GM23338 (cell line): ENCODE measurements at regions not wholly inside any gene's neighbourhood (a gene's known extent, or its start where the extent isn't known, plus 50 kb on each side); places are given as distances from the start of the nearest gene placed in this dataset.

Experiments used
- ATAC-seq: fragments of 200-7000 bp; cut with Tn5 transposase; 3 replicates; pipeline ENCODE4 v1.9.1; 2020
- DNase-seq: peaks from one replicate; pipeline ENCODE4 v3.0.0-alpha.2; 2015; ENCODE audit warnings: low spot score
- H2AFZ ChIP-seq: fragments of 200-600 bp; sonication (generic); 2 replicates; pipeline ENCODE4 v1.8.0; 2016; ENCODE audit warnings: antibody characterized with exemption, mild to moderate bottlenecking, moderate library complexity
- H3F3A ChIP-seq: fragments of 200-600 bp; sonication (generic); replicated peaks from 2 replicates; pipeline ENCODE4 v1.8.0; 2017; ENCODE audit warnings: antibody characterized with exemption, mixed run types, low read depth
- H3K27ac ChIP-seq: fragments of 200-600 bp; sonication (generic); 2 replicates; pipeline ENCODE4 v1.6.1; 2016; ENCODE audit warnings: low read depth
- H3K27me3 ChIP-seq: fragments of 200-600 bp; sonication (generic); 2 replicates; pipeline ENCODE4 v1.8.0; 2016; ENCODE audit warnings: mild to moderate bottlenecking, mixed run types, moderate library complexity; ENCODE audit not compliant: insufficient read depth
- H3K36me3 ChIP-seq: fragments of 200-600 bp; sonication (generic); 2 replicates; pipeline ENCODE4 v1.8.0; 2016; ENCODE audit warnings: mild to moderate bottlenecking; ENCODE audit not compliant: insufficient read depth
- H3K4me1 ChIP-seq: fragments of 200-600 bp; sonication (generic); 2 replicates; pipeline ENCODE4 v1.8.0; 2016; ENCODE audit warnings: mild to moderate bottlenecking, moderate library complexity; ENCODE audit not compliant: insufficient read depth
- H3K4me2 ChIP-seq: fragments of 200-600 bp; sonication (generic); 2 replicates; pipeline ENCODE4 v1.7.1; 2017; ENCODE audit warnings: mixed run types
- H3K4me3 ChIP-seq: fragments of 200-600 bp; sonication (generic); 2 replicates; pipeline ENCODE4 v1.6.1; 2016; ENCODE audit warnings: mixed run types
- H3K79me2 ChIP-seq: fragments of 200-600 bp; sonication (generic); replicated peaks from 2 replicates; pipeline ENCODE4 v1.8.0; 2017; ENCODE audit warnings: mild to moderate bottlenecking; ENCODE audit not compliant: insufficient read depth
- H3K9me2 ChIP-seq: fragments of 200-600 bp; sonication (generic); 2 replicates; pipeline ENCODE4 v1.8.0; 2017; ENCODE audit not compliant: insufficient read depth
- H4K20me1 ChIP-seq: fragments of 200-600 bp; sonication (generic); replicated peaks from 2 replicates; pipeline ENCODE4 v1.8.0; 2017; ENCODE audit warnings: mild to moderate bottlenecking; ENCODE audit not compliant: insufficient read depth
- H3K27ac Mint-ChIP-seq: 2 replicates; pipeline ENCODE4 v1.8.0; 2020; ENCODE audit warnings: inconsistent platforms, mild to moderate bottlenecking, moderate library complexity, mixed read lengths
- H3K27me3 Mint-ChIP-seq: 3 replicates; pipeline ENCODE4 v1.8.0; 2022; ENCODE audit warnings: low read depth, mild to moderate bottlenecking, moderate library complexity, mixed read lengths, inconsistent platforms; ENCODE audit not compliant: insufficient read depth, poor library complexity
- H3K36me3 Mint-ChIP-seq: 3 replicates; pipeline ENCODE4 v1.8.0; 2021; ENCODE audit warnings: low read depth, mild to moderate bottlenecking, inconsistent platforms, moderate library complexity, mixed read lengths
- H3K4me1 Mint-ChIP-seq: 3 replicates; pipeline ENCODE4 v1.8.0; 2020; ENCODE audit warnings: mild to moderate bottlenecking, inconsistent platforms, mixed read lengths
- H3K4me3 Mint-ChIP-seq: 3 replicates; pipeline ENCODE4 v1.8.0; 2021; ENCODE audit warnings: moderate library complexity, mild to moderate bottlenecking, inconsistent platforms, mixed read lengths
- H3K9me3 Mint-ChIP-seq: 3 replicates; pipeline ENCODE4 v1.8.0; 2020; ENCODE audit warnings: moderate library complexity, mild to moderate bottlenecking, inconsistent platforms, mixed read lengths
- CREB1 ChIP-seq: fragments of 250-450 bp; sonication (Bioruptor Pico); IDR thresholded peaks from 2 replicates; pipeline ENCODE4 v1.5.0; 2020; ENCODE audit warnings: low read depth, mild to moderate bottlenecking, moderate library complexity
- CTCF ChIP-seq, 2 experiments: fragments of 200-600 bp in 1 of 2; sonication (generic) in 1 of 2; conservative IDR thresholded peaks; 2 replicates each; pipeline versions ENCODE4 v1.5.1 to v1.6.1; 2016 to 2017; ENCODE audit warnings: antibody characterized with exemption in 2 of 2, low read depth in 2 of 2, mild to moderate bottlenecking in 2 of 2, moderate library complexity in 1 of 2
- EZH2 ChIP-seq: fragments of 200-600 bp; sonication (generic); IDR thresholded peaks from one replicate; pipeline ENCODE4 v1.8.0; 2017; ENCODE audit warnings: antibody characterized with exemption, mild to moderate bottlenecking, low read depth; ENCODE audit not compliant: unreplicated experiment
- EZH2phosphoT487 ChIP-seq: fragments of 200-600 bp; sonication (generic); IDR thresholded peaks from one replicate; pipeline ENCODE4 v1.8.1; 2018; ENCODE audit warnings: antibody characterized with exemption; ENCODE audit not compliant: unreplicated experiment
- NANOG ChIP-seq: IDR thresholded peaks from 2 replicates; pipeline ENCODE4 v1.6.1; 2016; ENCODE audit warnings: antibody characterized with exemption, borderline replicate concordance
- STAT1 ChIP-seq: IDR thresholded peaks from one replicate; pipeline ENCODE4 v1.6.1; 2016; ENCODE audit warnings: antibody characterized with exemption; ENCODE audit not compliant: unreplicated experiment
- ZNF114 ChIP-seq: fragments of 250-450 bp; sonication (Bioruptor Pico); IDR thresholded peaks from 2 replicates; pipeline ENCODE4 v1.5.0; 2020; ENCODE audit warnings: mild to moderate bottlenecking, moderate library complexity
- ZNF462 ChIP-seq: fragments of 250-450 bp; sonication (Bioruptor Pico); IDR thresholded peaks from 2 replicates; pipeline ENCODE4 v1.5.0; 2020; ENCODE audit warnings: mild to moderate bottlenecking, moderate library complexity
- TF ChIP-seq, protein P1 (sequence below): IDR thresholded peaks from 2 replicates; pipeline ENCODE4 v1.6.1; 2016; ENCODE audit warnings: antibody characterized with exemption
- TF ChIP-seq, protein P2 (sequence below): IDR thresholded peaks from one replicate; pipeline ENCODE4 v1.6.1; 2018; ENCODE audit warnings: antibody characterized with exemption; ENCODE audit not compliant: unreplicated experiment

- Histone ChIP-seq H3K27ac (no peak overlapping the region), H3K79me2 (no peaks in the 10 kb centered on the region), H3K4me1 (no peaks in the 10 kb centered on the region), H3K27me3 (no peaks in the 10 kb centered on the region), H3K4me2 (no peak overlapping the region), H3K36me3 (no peaks in the 10 kb centered on the region), H4K20me1 (no peaks in the 10 kb centered on the region), H3K4me3 (no peak overlapping the region), H3F3A (no peaks in the 10 kb centered on the region), H3K9me2 (0 out of 2 replicates have a peak, but pooled peaks cover 5% of the 10 kb centered on the region), H2AFZ (no peak overlapping the region)
- no peak overlapping the region for H3K27ac Mint-ChIP-seq
- ATAC-seq (no peak), DNase-seq (no peak)
- TF ChIP-seq, protein P1, sequence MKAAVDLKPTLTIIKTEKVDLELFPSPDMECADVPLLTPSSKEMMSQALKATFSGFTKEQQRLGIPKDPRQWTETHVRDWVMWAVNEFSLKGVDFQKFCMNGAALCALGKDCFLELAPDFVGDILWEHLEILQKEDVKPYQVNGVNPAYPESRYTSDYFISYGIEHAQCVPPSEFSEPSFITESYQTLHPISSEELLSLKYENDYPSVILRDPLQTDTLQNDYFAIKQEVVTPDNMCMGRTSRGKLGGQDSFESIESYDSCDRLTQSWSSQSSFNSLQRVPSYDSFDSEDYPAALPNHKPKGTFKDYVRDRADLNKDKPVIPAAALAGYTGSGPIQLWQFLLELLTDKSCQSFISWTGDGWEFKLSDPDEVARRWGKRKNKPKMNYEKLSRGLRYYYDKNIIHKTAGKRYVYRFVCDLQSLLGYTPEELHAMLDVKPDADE: no peak
- TF ChIP-seq EZH2phosphoT487 (no peak), EZH2 (no peak), NANOG (no peak)
- no peak overlapping the region for H3K4me3 Mint-ChIP-seq
- no peaks in the 10 kb centered on the region for H3K36me3 Mint-ChIP-seq
- peaks cover 5% of the 10 kb centered on the region for H3K27me3 Mint-ChIP-seq
- H3K4me1 Mint-ChIP-seq: no peaks in the 10 kb centered on the region
- H3K9me3 Mint-ChIP-seq: no peaks in the 10 kb centered on the region
Observed at GRCh38 chr5:14968796-14969195, 97.2 kb upstream of the ANKH start.

GRCh38 chr5:14967166-14967565 is 95.6 kb upstream of the ANKH start:
- H2AFZ ChIP-seq: no peak overlapping the region; the same call in 1 of the 2 replicates
- no peaks in the 10 kb centered on the region for H4K20me1 ChIP-seq
- H3K9me2 ChIP-seq: 0 out of 2 replicates have a peak, but pooled peaks cover 5% of the 10 kb centered on the region
- no peak overlapping the region for H3K27ac ChIP-seq
- H3K27ac Mint-ChIP-seq: no peak overlapping the region
- H3K36me3 ChIP-seq: no peaks in the 10 kb centered on the region
- no peaks in the 10 kb centered on the region for H3K4me1 Mint-ChIP-seq
- no peaks in the 10 kb centered on the region for H3F3A ChIP-seq
- H3K4me1 ChIP-seq: no peaks in the 10 kb centered on the region
- H3K9me3 Mint-ChIP-seq: no peaks in the 10 kb centered on the region
- ATAC-seq (no peak), DNase-seq (no peak)
- no peaks in the 10 kb centered on the region for H3K27me3 ChIP-seq
- H3K4me3 Mint-ChIP-seq: no peak overlapping the region
- no peaks in the 10 kb centered on the region for H3K79me2 ChIP-seq
- H3K36me3 Mint-ChIP-seq: no peaks in the 10 kb centered on the region
- no peak overlapping the region for H3K4me3 ChIP-seq
- no peak overlapping the region for H3K4me2 ChIP-seq
- peaks cover 5% of the 10 kb centered on the region for H3K27me3 Mint-ChIP-seq
- TF ChIP-seq, protein P2, sequence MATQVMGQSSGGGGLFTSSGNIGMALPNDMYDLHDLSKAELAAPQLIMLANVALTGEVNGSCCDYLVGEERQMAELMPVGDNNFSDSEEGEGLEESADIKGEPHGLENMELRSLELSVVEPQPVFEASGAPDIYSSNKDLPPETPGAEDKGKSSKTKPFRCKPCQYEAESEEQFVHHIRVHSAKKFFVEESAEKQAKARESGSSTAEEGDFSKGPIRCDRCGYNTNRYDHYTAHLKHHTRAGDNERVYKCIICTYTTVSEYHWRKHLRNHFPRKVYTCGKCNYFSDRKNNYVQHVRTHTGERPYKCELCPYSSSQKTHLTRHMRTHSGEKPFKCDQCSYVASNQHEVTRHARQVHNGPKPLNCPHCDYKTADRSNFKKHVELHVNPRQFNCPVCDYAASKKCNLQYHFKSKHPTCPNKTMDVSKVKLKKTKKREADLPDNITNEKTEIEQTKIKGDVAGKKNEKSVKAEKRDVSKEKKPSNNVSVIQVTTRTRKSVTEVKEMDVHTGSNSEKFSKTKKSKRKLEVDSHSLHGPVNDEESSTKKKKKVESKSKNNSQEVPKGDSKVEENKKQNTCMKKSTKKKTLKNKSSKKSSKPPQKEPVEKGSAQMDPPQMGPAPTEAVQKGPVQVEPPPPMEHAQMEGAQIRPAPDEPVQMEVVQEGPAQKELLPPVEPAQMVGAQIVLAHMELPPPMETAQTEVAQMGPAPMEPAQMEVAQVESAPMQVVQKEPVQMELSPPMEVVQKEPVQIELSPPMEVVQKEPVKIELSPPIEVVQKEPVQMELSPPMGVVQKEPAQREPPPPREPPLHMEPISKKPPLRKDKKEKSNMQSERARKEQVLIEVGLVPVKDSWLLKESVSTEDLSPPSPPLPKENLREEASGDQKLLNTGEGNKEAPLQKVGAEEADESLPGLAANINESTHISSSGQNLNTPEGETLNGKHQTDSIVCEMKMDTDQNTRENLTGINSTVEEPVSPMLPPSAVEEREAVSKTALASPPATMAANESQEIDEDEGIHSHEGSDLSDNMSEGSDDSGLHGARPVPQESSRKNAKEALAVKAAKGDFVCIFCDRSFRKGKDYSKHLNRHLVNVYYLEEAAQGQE: no peak
- TF ChIP-seq ZNF114 (CRISPR knock-in tag): no peak
- TF ChIP-seq ZNF462 (CRISPR knock-in tag): no peak
- TF ChIP-seq EZH2: no peak
- TF ChIP-seq CTCF (conservative IDR thresholded peaks at IDR 0.05; ENCODE audit: low read depth in 2 of 2): no peak
- TF ChIP-seq STAT1: no peak
- no peak for TF ChIP-seq EZH2phosphoT487
- no peak for TF ChIP-seq CREB1 (CRISPR knock-in tag)
